OCI-LY3 (cell line): ENCODE measurements at regions not wholly inside any gene's neighbourhood (a gene's known extent, or its start where the extent isn't known, plus 50 kb on each side); places are given as distances from the start of the nearest gene placed in this dataset.

Experiments
- EZH2phosphoT487 ChIP-seq: fragments of 200-600 bp; shearing (Covaris generic); IDR thresholded peaks from 2 replicates; pipeline ENCODE4 v1.6.1; 2018; ENCODE audit warnings: antibody characterized with exemption, mixed run types, low read depth
- TF ChIP-seq, protein P1 (sequence below): fragments of 200-600, 300-600 bp; sonication (generic); IDR thresholded peaks from 2 replicates; pipeline ENCODE4 v1.5.1; 2014; ENCODE audit warnings: antibody characterized with exemption, low read length, low read depth

DNA sequence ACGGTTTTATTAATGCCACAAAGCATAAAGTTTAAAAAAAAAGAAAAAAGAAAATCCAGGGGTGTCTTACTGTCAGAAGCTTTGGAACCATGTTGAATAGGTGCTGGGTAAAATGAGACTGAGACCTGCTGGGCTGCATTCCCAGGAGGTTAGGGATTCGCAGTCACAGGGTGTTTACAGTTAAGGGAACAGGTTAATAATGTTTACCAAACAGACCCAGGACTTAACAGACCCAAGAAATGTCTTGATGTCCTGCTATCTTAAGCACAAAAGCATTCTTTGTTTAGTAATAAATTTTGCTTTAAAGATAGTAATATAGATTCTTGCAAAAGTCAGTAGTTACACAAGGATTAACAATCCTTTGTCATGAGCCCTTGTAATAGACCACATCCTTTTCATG lies 54.7 kb downstream of the OLFML3 start:
- TF ChIP-seq, protein P1, sequence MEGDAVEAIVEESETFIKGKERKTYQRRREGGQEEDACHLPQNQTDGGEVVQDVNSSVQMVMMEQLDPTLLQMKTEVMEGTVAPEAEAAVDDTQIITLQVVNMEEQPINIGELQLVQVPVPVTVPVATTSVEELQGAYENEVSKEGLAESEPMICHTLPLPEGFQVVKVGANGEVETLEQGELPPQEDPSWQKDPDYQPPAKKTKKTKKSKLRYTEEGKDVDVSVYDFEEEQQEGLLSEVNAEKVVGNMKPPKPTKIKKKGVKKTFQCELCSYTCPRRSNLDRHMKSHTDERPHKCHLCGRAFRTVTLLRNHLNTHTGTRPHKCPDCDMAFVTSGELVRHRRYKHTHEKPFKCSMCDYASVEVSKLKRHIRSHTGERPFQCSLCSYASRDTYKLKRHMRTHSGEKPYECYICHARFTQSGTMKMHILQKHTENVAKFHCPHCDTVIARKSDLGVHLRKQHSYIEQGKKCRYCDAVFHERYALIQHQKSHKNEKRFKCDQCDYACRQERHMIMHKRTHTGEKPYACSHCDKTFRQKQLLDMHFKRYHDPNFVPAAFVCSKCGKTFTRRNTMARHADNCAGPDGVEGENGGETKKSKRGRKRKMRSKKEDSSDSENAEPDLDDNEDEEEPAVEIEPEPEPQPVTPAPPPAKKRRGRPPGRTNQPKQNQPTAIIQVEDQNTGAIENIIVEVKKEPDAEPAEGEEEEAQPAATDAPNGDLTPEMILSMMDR = no peak
- no peak for TF ChIP-seq EZH2phosphoT487
